Breast epithelium (tissue), 3 donors: ENCODE measurements at regions not wholly inside any gene's neighbourhood (a gene's known extent, or its start where the extent isn't known, plus 50 kb on each side); places are given as distances from the start of the nearest gene placed in this dataset.

Experiments
- POLR2A ChIP-seq: fragments of 450-650 bp; IDR thresholded peaks from one replicate; pipeline ENCODE4 v1.6.1; 2016; ENCODE audit warnings: antibody characterized with exemption, mild to moderate bottlenecking, moderate library complexity
- POLR2AphosphoS5 ChIP-seq, 3 donors: sonication (generic); formaldehyde crosslinking; IDR thresholded peaks; one replicate each; pipeline ENCODE4 v1.6.1; 2017; ENCODE audit warnings: antibody characterized with exemption in 3 of 3
- TF ChIP-seq, protein P1 (sequence below), 3 donors: fragments of 450-650 bp; IDR thresholded peaks; one replicate each; pipeline ENCODE4 v1.5.1; 2016 to 2017; ENCODE audit warnings: antibody characterized with exemption in 3 of 3, mild to moderate bottlenecking in 3 of 3, moderate library complexity in 3 of 3

DNA sequence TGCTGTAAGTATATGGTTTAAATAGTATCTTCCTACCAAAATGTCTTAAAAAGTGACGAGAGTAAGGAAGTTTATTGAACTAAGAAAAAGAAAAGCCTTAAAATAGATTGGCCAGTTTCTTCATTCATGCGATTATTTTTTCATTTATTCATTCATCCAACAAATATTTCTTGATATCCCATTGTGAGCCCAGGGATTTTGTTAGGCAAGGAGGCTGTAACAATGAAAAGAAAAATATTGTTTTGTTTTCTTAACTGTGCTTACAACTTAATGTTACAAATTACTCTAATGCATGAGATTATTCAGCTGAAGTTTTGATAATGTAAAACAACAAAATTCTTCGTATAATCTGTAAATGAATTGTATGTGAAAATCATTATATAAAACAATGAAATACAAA lies 882.0 kb downstream of the LTN1 start:
- TF ChIP-seq, protein P1, sequence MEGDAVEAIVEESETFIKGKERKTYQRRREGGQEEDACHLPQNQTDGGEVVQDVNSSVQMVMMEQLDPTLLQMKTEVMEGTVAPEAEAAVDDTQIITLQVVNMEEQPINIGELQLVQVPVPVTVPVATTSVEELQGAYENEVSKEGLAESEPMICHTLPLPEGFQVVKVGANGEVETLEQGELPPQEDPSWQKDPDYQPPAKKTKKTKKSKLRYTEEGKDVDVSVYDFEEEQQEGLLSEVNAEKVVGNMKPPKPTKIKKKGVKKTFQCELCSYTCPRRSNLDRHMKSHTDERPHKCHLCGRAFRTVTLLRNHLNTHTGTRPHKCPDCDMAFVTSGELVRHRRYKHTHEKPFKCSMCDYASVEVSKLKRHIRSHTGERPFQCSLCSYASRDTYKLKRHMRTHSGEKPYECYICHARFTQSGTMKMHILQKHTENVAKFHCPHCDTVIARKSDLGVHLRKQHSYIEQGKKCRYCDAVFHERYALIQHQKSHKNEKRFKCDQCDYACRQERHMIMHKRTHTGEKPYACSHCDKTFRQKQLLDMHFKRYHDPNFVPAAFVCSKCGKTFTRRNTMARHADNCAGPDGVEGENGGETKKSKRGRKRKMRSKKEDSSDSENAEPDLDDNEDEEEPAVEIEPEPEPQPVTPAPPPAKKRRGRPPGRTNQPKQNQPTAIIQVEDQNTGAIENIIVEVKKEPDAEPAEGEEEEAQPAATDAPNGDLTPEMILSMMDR (IDR thresholded peaks at IDR 0.05) = no peak
- TF ChIP-seq POLR2AphosphoS5 (IDR thresholded peaks at IDR 0.05) = no peak
- TF ChIP-seq POLR2A = no peak
